GM19351 (cell line): ENCODE measurements at regions not wholly inside any gene's neighbourhood (a gene's known extent, or its start where the extent isn't known, plus 50 kb on each side); places are given as distances from the start of the nearest gene placed in this dataset.

Source experiments
- ATAC-seq: cut with Tn5 transposase; IDR thresholded peaks from one replicate; pipeline ENCODE4 v1.9.1; 2021; ENCODE audit warnings: mild to moderate bottlenecking, moderate library complexity; ENCODE audit not compliant: unreplicated experiment

DNA sequence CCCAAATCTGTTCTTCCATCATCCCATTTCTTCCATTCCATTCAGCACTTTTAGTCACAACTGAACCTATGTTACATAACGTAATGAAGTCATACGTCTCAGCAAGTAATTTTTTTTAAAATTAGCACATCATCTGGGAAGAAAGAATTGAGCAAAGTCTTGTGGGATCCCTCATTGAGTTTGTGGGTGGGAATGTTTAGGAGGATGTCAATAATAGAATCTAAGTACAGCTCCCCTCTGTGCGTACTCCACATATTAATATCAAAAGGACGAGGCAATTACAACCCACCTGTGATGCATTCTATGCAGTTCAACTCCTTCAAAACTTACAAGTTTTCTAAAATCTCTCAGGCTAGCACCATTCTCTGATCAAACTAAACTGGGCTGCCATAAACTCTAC lies 526.3 kb downstream of the AGTPBP1 start:
- no peak for ATAC-seq

DNA sequence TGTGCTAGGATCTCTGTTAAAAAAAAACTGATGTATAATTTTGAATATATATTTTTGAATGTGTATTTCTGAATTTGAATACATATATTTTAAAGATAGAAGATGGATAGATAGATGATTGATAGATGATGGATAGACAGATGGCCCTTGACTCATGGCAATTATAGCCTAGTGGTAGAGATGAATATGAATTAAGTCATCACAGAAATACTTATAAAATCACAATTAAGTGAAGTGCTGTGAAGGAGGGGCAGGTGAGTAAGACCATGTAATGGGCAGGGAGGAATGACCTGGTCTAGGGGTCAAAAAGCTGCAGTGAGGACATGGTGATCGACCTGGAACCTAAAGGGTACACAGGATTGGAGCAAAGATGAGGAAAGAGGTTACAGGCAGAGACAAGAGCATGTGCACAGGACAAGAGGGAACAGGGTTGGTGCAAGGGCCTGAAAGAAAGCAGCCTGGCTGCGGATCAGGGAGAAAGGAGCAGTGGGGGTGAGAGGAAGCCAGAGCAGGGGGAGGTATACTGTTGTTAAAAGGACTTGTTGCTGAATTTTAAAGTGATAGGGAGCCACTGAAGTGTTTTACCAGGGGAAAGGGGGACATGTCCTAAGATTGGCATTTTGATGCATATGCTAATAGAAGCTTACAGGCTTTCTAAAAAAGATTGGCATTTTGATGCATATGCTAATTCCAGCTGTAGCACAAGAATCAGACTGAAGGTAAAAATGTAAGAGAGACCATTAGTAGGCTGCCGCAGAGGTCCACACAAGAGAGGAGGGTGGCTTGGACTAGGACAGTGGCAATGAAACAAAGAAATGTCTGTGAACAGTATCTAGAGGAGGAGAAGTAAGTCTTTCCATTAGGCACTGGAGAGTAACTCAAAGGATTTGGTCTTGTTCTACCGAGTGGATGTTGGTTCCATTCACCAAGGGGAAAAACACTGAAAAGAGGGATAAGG lies 527.8 kb downstream of the AGTPBP1 start:
- no peak for ATAC-seq

DNA sequence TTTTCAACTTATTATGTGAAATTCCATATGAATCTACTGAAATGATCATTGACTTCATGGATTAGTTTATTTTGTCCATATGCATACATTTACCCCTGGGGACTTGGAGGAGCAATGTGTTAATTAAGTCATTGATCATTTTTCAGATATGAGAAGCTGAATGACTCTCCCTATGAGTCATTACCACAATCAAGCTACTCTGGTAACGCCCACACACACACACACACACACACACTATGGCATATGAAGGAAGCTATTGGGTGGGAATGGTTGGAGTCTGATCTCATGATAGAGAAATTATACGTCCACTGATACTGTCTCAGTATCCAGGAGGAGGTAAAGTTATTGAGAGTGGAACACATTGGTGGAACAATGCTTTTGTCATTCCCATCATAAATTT lies 528.9 kb downstream of the AGTPBP1 start:
- no peak for ATAC-seq

DNA sequence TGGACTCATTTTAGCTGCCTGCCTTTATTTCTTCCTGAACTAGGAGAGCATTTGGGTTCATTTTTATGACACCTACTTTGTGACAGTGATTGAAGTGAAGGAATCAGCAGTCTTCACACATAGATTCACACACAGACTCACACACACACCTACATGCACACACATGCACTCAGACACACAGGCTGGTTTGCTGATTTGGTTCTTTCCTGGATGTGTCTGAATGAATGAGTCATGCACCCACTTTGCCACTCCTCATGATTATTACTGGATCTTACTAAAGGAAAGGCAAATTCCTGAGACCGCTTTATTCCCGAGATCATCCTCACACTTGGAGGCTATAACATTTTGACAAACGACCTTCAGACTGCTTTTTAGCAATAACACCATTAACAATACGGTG lies 529.5 kb downstream of the AGTPBP1 start:
- ATAC-seq: no peak

DNA sequence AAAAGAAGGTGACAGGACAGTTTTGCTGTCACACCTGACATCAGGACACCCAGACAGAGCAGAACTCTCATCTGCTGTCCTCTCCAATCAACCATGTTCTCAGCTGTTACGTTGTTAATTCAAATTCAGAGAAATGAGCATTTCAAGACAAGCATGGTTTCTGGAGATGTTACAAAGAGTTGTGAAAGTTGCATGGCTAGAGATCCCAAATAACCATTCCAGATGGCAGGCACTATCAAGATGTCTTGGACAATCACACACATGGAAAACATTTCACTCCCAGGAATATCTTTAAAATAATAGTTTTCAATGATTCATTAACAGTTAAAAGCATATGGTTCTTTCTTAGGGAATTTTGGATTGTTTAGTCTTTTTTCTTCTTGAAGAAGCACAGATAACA lies 533.1 kb downstream of the AGTPBP1 start:
- no peak for ATAC-seq

DNA sequence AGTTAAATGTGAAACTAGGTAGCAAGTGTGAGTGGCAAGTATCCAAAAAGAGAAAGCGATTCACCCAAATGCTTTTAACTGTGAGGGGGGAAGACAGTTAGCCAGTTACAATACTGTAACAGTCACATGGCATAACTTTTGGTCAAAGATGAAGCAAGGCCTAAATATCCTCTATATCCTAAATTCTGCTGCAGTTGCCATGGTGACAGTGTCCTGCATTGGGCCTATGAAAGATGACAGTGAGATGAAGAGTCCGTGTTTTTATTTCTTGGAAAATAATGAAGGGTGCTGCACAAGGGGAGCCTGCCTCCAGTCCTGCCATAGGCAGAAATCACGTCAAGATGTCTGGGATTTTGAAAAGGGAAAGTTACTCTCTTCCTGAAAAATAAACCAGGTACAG lies 534.6 kb downstream of the NTRK2 start:
- no peak for ATAC-seq

DNA sequence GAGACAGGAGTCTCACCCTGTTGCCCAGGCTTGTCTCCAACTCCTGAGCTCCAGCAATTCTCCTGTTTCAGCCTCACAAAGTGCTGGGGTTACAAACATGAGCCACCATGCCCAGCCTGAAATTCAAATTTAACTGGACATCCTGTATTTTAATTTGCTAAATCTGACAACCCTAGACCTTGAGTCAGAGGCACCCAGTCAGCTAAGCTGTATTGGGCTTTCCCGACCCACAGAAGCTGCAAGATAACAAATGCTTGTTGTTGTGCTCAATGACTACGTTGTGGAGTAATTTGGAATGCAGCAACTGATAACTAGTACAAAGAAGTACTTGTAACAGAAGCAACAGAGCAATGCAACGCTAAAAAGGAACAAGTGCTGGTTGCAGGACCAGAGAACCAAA lies 533.1 kb downstream of the NTRK2 start:
- no peak for ATAC-seq

DNA sequence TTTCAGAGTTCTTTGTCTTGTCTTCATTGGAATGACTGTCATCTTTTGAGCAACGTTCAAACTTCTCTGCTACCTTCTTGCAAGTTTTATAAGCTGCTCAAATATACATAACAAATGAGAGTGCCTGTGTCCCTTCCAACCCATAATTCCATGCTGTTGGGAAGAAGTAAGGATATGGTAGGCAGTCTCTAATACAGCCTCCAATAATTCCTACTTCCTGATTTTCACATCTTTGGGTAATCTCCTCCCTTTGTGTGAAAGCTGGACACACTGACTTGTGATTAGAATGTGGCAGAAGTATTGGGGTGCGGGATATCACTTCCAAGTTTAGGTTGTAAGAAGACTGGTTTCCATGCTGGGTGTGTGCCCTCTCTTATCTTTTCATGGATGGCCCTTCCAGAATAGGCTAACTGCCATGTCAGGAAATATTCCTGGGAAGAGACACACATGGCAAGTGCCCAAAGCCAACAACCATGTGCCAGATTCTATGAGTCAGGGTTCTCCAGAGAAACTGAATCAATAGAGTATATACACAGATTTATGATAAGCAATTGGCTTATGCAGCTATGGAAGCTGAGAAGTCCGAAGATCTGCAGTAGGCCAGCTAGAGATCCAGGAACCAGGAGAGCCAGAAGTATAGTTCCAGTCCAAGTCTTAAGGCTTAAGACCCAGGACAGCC lies 531.3 kb downstream of the NTRK2 start:
- ATAC-seq: no peak

DNA sequence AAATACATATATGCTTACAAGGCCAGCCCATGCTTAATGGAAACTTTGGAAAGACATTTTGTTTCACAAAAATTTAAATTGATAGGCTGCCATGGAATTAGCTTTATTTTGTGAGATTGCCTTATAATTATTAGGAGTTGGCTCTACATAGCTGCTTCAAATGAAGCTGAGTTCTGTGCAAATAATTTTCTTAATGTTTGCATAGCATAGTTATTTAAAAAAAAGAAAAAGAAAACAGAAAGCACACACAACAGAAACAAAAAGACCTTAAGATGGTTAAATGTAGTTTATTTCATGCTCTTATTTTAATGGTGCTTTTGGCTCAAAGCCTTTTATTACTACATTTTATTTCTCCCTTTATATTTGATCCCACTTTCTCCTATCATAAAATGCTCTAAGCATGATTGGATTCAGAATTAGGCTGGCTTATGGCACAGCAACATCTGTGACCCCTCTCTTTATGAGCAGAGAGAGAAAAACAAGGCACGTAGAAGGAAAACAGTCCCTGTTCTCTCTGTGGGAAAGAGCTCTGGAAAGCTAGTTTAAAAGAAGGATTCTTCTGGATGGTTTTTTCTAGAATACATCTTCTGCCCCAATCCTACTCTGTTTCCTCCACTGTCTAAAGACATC lies 530.5 kb downstream of the NTRK2 start:
- ATAC-seq: no peak

DNA sequence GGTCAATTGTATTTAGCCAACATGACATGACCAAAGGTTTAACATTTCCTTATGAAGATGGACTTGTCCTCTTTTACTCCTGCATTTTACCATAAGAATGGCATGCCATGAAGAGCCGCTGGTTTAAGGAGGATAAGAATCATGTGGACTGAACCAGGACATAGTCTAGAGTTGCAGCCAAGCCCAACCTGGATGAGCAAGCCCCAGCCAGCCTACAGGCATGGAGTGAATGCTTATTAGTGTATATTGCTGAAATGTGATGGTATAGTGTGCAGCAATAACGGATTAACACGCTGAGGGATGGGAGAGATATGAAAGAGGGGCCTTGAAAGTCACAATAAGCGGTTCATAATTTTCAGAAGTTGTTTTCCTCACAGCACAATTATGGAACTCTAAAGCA lies 523.2 kb downstream of the NTRK2 start:
- no peak for ATAC-seq

DNA sequence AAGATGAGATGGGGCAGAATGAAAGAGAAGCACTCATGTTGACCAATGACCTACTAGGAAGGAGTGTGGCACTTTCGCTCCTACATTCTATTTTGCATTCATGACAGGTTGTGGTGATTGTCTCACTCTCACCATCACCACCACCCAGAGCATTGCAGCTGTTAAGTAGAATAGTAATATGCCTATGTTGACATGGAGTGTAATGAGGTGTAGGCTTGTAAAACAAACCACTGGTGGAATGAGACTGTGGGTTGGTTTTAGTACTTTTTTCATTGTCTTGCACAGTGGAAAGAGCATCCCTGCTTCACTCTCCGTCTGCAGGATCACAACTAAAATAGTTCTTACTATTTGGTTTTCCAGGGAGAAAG lies 516.7 kb downstream of the NTRK2 start:
- ATAC-seq: no peak

DNA sequence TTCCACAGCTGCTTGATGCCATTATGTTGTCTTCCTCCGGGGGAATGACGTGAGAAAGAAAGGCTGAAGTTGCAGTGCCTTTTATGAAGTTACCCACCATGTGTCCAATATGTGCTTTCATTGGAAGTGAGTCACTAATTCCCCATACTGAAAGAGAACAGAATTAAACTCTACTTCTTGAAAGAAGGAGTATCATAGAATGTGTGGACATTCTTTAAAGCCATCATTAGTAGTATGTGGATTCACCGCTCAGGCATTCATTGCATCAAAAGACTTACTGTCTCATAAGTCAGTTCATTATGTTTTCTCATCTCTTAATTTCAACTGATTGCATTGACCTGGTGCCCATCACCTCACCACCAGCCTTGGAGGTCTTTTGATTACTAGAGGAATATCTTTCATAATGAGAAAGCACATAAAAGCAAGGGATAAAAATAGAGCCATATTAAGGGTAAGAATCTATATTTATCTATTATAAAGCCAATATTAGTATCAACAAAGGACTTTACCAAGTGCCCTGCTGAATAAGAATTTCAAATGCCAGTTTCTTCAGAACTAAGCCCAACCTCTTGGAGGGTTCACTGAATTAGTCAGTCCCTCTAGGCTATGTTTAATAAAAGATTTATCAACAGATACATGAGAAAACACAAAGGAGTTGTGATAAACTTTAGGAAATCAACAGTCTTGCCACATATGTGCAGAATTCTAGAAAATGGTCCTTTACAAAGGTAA lies 516.1 kb downstream of the NTRK2 start:
- ATAC-seq: no peak

DNA sequence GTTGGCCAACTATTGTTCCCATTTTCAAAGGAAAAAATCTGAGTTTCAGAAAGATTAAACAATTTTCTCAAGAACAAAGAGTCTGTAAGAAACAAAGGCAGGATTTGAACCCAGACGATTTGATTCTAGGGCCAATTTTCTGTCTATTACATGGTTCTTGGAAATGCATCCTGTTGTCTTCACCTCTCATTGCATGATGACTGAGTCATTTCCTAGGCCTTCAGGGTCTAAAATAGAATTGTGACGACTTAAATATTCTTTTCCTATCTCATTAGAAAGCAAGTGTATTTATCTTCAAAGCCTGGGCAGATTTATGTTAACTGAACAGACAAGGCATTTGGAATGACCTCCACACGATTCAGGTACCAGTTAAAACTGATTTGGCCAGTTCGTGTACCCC lies 512.9 kb downstream of the NTRK2 start:
- no peak for ATAC-seq

DNA sequence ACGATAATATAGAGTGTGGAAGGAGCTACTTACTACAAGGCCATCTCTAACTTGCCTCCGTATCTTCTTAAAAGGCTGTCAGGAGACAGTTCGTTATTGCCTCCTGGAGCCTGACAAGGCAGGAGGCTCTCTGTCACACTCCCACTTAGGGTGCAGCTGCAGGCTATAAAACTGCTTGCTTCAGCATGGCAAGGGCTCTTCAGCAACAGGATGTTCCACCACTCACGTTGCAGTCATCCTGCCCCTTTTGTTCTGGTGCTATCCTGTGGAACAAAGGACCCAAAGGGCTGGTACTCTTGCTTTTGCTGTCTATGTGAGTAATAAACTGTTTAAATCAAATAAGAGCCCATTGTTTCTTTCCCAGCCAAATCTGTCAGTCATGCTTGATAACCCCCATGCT lies 508.9 kb downstream of the NTRK2 start:
- no peak for ATAC-seq

DNA sequence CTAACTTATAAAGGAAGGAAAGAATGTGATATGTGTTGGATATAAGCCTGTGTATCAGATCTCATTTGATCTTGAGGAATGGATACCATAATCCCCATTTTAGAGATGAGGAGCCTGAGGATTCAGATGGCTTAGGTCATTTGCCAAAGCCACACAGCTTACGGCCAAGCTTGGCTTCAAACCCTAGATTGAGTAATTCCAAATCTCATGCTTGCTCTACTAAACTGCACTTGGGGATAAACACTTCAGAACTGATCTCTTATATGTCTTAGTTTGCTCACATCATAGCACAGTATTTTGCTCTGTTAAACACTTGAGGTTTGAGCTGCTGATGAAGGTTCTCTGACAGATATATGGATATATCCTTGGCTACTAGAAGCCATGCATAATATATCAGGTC lies 504.4 kb downstream of the NTRK2 start:
- no peak for ATAC-seq

DNA sequence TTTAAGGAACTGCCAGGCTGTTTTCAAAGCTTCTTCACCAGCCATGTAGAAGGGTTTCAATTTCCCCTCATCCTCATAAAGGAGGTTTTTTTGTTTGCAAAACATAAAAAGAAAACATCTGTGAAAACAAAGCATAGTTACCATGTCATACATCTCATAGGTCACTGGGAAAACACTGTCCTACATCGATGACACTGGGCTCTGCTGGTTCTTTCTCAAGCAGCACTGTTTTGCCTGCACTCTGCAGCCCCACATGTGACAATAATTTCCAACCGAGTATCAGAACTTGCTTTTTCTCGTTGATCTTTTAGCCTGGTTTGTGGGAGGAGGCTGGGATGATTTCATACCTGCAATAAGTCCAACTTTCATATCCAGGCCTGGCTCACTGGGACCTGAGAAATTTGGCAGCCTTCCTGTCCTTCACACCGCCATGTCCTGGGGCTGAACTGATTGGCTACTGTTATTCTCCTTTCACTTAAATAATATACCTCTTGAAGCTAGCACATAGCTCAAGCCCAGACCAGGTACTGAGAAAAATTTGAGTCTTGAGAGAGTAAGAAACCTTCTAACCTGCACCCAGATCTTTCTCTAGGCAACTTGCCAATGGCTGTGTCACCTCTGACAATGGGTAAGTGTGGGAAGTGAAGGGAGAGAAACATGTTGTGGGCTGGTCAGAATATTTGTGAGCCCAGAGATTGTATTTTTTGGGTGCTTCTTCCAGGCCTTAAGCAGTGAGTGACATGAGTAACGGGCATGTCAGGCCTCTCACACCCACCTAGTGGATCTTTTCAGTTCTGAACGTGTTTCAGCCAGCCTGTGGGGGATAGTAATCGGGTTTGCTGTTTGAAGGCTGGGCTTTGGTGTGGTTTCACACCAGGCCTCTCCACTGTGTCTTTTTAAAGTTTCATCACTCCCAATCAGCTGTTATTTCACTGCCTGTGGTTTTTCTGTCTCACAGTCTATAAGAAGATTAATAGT lies 502.8 kb downstream of the NTRK2 start:
- ATAC-seq: no peak

DNA sequence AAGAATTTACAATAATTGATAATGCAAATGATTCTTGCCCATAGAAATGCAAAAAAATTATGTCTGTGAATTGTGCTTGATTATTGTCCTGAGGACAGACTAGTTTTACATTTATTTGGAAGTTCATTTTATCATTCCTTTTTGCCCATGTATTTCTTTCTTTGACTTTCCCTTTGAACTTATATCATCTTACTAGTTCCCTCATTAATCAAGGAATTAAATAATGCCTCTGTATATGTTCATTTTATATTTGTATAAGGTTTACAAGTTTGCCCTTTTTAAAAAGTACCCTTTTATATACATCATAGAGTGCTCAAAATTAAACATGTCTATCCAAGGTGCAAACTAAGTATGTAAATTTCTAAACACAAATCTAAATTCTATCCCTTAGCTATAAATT lies 501.6 kb downstream of the NTRK2 start:
- ATAC-seq: no peak

DNA sequence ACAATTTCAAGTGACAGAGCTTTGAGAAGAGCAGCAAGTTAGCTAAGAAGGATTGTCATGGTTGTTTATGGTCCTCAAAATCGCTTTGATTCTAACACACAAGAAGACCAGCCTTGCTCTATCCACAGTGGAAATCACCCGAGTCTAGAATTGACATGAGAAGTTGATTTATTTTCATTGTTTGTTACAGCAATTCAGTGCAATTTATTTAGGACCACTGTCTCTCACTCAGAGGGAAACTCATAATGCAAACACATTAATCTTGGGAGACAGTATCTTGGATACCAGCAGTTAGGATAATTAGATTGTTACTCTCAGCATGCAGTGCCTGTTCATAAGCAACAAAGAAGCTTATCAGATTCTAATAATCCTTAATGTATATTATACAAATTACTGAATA lies 498.9 kb downstream of the NTRK2 start:
- ATAC-seq: no peak

DNA sequence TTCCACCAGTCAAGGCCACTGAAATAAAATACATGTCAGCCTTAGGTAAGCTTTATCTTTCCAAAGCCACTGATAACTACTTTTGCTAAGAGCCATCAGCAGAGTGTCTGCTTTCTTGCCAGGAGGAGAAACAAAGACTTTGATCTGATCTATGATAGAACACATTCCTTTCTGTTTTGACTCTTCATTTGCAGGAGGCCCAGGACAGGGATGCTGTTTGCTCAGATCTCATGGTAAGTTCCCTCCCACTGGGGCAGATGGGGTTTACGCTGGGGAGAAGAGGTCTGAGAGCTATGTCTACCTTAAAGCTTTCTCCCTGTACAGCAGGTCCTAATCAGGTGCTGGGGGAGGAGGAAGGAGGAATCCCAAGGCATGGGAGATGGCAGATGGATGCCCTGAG lies 497.6 kb downstream of the NTRK2 start:
- no peak for ATAC-seq

DNA sequence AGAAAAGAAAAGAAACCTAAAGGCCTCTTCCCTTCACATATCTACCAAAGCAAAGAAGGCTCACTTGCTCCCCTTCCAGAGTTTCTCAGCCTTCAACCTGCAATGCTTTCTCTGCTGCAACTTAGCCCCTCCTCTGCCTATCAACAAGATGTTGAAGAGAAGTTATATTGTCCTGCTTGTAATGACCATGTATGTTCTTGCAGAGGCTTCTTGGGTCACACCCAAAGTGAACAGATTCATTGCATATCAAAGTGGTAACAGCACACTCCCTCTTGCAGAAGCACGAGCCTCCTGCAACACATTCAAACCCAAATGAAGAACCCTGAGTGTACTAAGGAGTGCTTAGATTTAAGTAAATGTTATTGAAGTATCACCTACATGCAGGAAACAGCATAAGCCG lies 494.3 kb downstream of the NTRK2 start:
- no peak for ATAC-seq
